ENCODE measurements at regions not wholly inside any gene's neighbourhood (a gene's known extent, or its start where the extent isn't known, plus 50 kb on each side); places are given as distances from the start of the nearest gene placed in this dataset.

DNA sequence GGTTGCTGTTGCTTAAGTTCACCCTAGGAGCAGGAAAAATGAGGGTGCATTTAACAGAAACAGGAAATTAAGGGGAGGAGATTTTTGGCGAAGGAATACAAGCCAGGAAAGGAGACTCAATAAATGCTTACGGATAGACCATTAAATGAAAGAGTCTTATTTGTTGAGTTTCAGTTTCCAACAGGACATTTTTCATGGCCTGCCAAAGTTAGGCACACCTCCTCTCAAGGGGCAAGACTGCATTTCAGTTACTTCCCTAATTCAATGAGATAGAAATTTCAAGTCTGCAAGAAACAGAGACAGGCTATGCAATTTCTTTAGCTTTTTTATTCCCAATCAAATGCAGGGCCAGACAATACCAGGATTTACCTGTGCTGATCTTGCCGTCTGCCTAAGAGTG, 394.7 kb upstream of the KLHL29 start:
- no peak overlapping the region for H3K27ac ChIP-seq
- TF ChIP-seq, protein P1, sequence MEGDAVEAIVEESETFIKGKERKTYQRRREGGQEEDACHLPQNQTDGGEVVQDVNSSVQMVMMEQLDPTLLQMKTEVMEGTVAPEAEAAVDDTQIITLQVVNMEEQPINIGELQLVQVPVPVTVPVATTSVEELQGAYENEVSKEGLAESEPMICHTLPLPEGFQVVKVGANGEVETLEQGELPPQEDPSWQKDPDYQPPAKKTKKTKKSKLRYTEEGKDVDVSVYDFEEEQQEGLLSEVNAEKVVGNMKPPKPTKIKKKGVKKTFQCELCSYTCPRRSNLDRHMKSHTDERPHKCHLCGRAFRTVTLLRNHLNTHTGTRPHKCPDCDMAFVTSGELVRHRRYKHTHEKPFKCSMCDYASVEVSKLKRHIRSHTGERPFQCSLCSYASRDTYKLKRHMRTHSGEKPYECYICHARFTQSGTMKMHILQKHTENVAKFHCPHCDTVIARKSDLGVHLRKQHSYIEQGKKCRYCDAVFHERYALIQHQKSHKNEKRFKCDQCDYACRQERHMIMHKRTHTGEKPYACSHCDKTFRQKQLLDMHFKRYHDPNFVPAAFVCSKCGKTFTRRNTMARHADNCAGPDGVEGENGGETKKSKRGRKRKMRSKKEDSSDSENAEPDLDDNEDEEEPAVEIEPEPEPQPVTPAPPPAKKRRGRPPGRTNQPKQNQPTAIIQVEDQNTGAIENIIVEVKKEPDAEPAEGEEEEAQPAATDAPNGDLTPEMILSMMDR (IDR thresholded peaks at IDR 0.05), result no peak
- 62 to 77% (median 67%) methylated on average over 3 of the region's 3 CpGs for WGBS, 3 donors
- no peaks in the 10 kb centered on the region for H3K9me3 ChIP-seq
- ATAC-seq, result no peak
- H3K4me1 ChIP-seq, result no peaks in the 10 kb centered on the region
- intact Hi-C loops (cut with DNase I), result loop anchor here in 1 of 2 donors (5.0 kb wide), 1 partner anchor 362 kb away; no protein-coding TSS in a partner anchor
- no peak for DNase-seq
- H3K4me3 ChIP-seq, result no peak overlapping the region
- H3K27me3 ChIP-seq (ENCODE audit: insufficient read depth in 3 of 3, low read length in 2 of 3), result no peaks in the 10 kb centered on the region
- H3K36me3 ChIP-seq (ENCODE audit: insufficient read depth in 1 of 2, low read depth in 1 of 2), result no peaks in the 10 kb centered on the region

DNA sequence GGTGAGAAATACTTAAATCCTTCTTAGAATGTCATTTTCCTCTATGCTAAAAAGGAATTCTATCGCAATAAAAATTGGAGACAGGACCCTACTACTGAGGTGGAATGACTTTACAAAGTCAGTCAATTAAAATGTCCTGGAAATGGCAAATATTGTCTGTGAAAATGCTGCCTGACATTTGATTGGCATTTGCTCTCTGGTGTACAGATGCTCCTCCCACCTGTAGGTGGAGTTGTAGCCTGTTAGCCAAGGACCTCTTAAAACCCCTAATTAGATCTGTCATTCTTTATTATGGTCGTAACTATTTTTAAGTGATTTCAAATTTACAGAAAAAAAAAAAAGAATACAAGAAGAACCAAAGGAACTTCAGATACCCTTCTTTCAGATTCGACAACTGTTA, 393.1 kb upstream of the KLHL29 start:
- H3K4me1 ChIP-seq, result no peaks in the 10 kb centered on the region
- no peaks in the 10 kb centered on the region for H3K36me3 ChIP-seq (ENCODE audit: insufficient read depth in 1 of 2, low read depth in 1 of 2)
- DNase-seq (no peak), ATAC-seq (no peak)
- H3K4me3 ChIP-seq, result no peak overlapping the region
- TF ChIP-seq, protein P1 (IDR thresholded peaks at IDR 0.05), result peak; percentile 33
- no peaks in the 10 kb centered on the region for H3K9me3 ChIP-seq
- no peaks in the 10 kb centered on the region for H3K27me3 ChIP-seq (ENCODE audit: insufficient read depth in 3 of 3, low read length in 2 of 3)
- WGBS, 3 donors, result 77 to 81% (median 78%) methylated on average over 3 of the region's 3 CpGs
- intact Hi-C loops (cut with DNase I), result loop anchor here in 1 of 2 donors (5.0 kb wide), 1 partner anchor 360 kb away; no protein-coding TSS in a partner anchor
- H3K27ac ChIP-seq, result no peak overlapping the region

DNA sequence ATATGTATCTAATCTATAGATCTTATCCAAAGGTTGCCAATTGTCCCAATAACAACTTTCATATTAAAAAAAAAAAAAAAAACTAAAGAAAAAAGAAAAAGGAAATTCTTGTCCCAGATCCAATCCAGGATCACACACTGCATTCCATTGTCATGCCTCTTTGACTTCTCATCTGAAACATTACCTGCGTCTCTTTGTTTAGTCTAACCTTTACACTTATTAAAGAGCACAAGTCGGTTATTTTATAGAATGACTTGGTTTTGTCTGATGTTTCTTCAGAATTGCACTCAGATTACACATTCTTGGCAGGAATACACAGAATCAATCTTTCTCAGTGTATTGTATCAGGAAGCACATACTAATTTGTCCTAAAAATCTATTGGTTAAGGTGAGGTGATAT, 392.5 kb upstream of the KLHL29 start:
- intact Hi-C loops (cut with DNase I), result loop anchor here in 1 of 2 donors (5.0 kb wide), 1 partner anchor 360 kb away; no protein-coding TSS in a partner anchor
- TF ChIP-seq, protein P1 (IDR thresholded peaks at IDR 0.05), result no peak
- ATAC-seq, result no peak
- no peaks in the 10 kb centered on the region for H3K36me3 ChIP-seq (ENCODE audit: insufficient read depth in 1 of 2, low read depth in 1 of 2)
- no peak overlapping the region for H3K4me3 ChIP-seq
- WGBS, 3 donors, result 64 to 74% (median 65%) methylated on average over 2 of the region's 2 CpGs
- no peaks in the 10 kb centered on the region for H3K27me3 ChIP-seq (ENCODE audit: insufficient read depth in 3 of 3, low read length in 2 of 3)
- no peak overlapping the region for H3K27ac ChIP-seq
- no peaks in the 10 kb centered on the region for H3K4me1 ChIP-seq
- DNase-seq, result no peak
- no peaks in the 10 kb centered on the region for H3K9me3 ChIP-seq

DNA sequence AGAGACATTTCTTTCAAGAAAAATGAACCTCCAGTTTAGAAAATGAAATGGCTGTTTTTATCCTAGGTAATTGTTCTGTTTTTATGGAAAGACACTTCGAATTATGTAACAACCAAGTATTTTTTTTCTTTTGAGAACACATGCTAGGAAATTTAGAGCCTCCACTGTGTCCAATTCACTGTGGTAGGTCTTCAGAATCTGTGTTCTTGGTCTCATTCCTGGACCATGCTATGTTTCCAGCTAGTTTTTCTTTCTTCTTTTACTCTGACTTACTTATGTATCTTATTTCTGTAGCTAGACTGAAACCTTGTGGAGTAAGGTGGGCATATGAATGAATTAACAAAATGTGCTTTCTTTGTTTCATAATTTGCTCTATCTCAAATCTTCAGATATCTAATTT, 391.7 kb upstream of the KLHL29 start:
- no peaks in the 10 kb centered on the region for H3K36me3 ChIP-seq (ENCODE audit: insufficient read depth in 1 of 2, low read depth in 1 of 2)
- no peak for DNase-seq
- intact Hi-C loops (cut with DNase I), result loop anchor here in 1 of 2 donors (5.0 kb wide), 1 partner anchor 359 kb away; no protein-coding TSS in a partner anchor
- ATAC-seq, result no peak
- no peak overlapping the region for H3K27ac ChIP-seq
- TF ChIP-seq, protein P1 (IDR thresholded peaks at IDR 0.05), result no peak
- no peaks in the 10 kb centered on the region for H3K27me3 ChIP-seq (ENCODE audit: insufficient read depth in 3 of 3, low read length in 2 of 3)
- no peaks in the 10 kb centered on the region for H3K4me1 ChIP-seq
- H3K9me3 ChIP-seq, result no peaks in the 10 kb centered on the region
- H3K4me3 ChIP-seq, result no peak overlapping the region
- WGBS, 3 donors, result 31 to 43% (median 39%) methylated on average over 1 of the region's 1 CpG

DNA sequence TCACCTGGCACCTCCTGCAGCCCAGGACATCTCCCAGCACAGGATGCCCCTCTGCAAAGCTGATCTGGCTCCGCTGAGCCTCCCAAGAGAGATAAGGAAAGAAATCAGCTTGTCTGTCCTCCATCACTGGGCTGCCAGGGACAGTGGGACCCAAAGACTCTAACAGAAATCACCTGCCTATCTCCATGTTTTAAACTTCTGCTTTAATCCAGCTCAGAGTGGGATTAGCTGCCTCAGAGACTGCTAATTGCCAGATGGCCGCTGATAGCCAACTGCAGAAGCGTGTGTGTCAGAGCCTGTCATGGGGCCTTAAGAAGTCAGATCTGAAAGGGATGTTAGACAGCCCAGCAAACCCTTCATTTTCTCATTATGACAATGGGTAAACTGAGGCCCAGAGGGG, 389.4 kb upstream of the KLHL29 start:
- H3K4me1 ChIP-seq, result no peaks in the 10 kb centered on the region
- TF ChIP-seq, protein P1 (IDR thresholded peaks at IDR 0.05), result no peak
- DNase-seq (no peak), ATAC-seq (no peak)
- intact Hi-C loops (cut with DNase I), result no loop called here
- H3K9me3 ChIP-seq, result no peaks in the 10 kb centered on the region
- 79 to 89% (median 83%) methylated on average over 3 of the region's 3 CpGs for WGBS, 3 donors
- no peaks in the 10 kb centered on the region for H3K27me3 ChIP-seq (ENCODE audit: insufficient read depth in 3 of 3, low read length in 2 of 3)
- H3K4me3 ChIP-seq, result no peak overlapping the region
- no peak overlapping the region for H3K27ac ChIP-seq
- no peaks in the 10 kb centered on the region for H3K36me3 ChIP-seq (ENCODE audit: insufficient read depth in 1 of 2, low read depth in 1 of 2)

Data from psoas muscle (tissue), 7 donors.